H1 (cell line): ENCODE measurements at regions not wholly inside any gene's neighbourhood (a gene's known extent, or its start where the extent isn't known, plus 50 kb on each side); places are given as distances from the start of the nearest gene placed in this dataset.

Experiments used
- ATF2 ChIP-seq: IDR thresholded peaks from 2 replicates; pipeline ENCODE4 v1.6.1; 2012; ENCODE audit warnings: low read length, inconsistent platforms
- JUND ChIP-seq: IDR thresholded peaks from 2 replicates; pipeline ENCODE4 v1.6.1; 2011; ENCODE audit warnings: mild to moderate bottlenecking, improper control_type of control experiment, low read length
- RFX5 ChIP-seq: IDR thresholded peaks from 2 replicates; pipeline ENCODE4 v1.6.1; 2011; ENCODE audit warnings: low read depth, low read length, improper control_type of control experiment, borderline replicate concordance
- TAF7 ChIP-seq: optimal IDR thresholded peaks from 2 replicates; pipeline ENCODE3; 2011; ENCODE audit warnings: low read depth, mild to moderate bottlenecking, inconsistent platforms, low read length, moderate library complexity, borderline replicate concordance
- YY1 ChIP-seq: IDR thresholded peaks from 2 replicates; pipeline ENCODE4 v1.6.1; 2011; ENCODE audit warnings: low read depth, mild to moderate bottlenecking, low read length

- TF ChIP-seq ATF2 (no peak), RFX5 (no peak), TAF7 (no peak), JUND (no peak), YY1 (no peak)
Observed at GRCh38 chr22:47987885-47988515, 1225.5 kb downstream of the TBC1D22A start (continued).
